Endothelial cell of umbilical vein (primary cell): ENCODE measurements at regions not wholly inside any gene's neighbourhood (a gene's known extent, or its start where the extent isn't known, plus 50 kb on each side); places are given as distances from the start of the nearest gene placed in this dataset.

Experiments
- BruUV-seq: library from RNA; stranded (reverse); fragments of 400-500 nt; replicated peaks from 2 replicates; lab custom pipeline; 2021; lab: Mats Ljungman, UMichigan
- CTCF ChIA-PET: fragments of 300-600, 350-600 bp; sonication (Branson Sonifier 250); formaldehyde crosslinking; loops from one replicate; lab custom pipeline; 2021; ENCODE audit warnings: antibody characterized with exemption, inconsistent platforms; lab: Charles Lee
- POLR2A ChIA-PET: fragments of 300-600, 350-600 bp; sonication (Branson Sonifier 250); formaldehyde crosslinking; loops from one replicate; lab custom pipeline; 2021; ENCODE audit warnings: antibody characterized with exemption, inconsistent platforms; lab: Charles Lee
- DNase-seq: peaks from one replicate; pipeline ENCODE4 v3.0.0-alpha.2; 2011; ENCODE audit warnings: low read depth, low spot score
- FAIRE-seq: peaks from 2 replicates; lab custom pipeline; 2011; peaks lifted over from hg19 to GRCh38; lab: Jason Lieb, UNC
- H2AFZ ChIP-seq: 2 replicates; pipeline ENCODE4 v1.6.0; 2012; ENCODE audit warnings: low read depth, low read length, control low read depth, inconsistent platforms
- H3K27ac ChIP-seq: 2 replicates; pipeline ENCODE4 v1.5.1; 2011; ENCODE audit warnings: low read depth, mild to moderate bottlenecking, control low read depth, low read length, moderate library complexity; ENCODE audit not compliant: insufficient read depth
- H3K27me3 ChIP-seq, 2 experiments: 2 replicates each; pipeline versions ENCODE4 v1.6.0 to v1.6.1; 2011; ENCODE audit warnings: low read length in 2 of 2, mixed read lengths in 1 of 2; ENCODE audit not compliant: control insufficient read depth in 2 of 2, insufficient read depth in 2 of 2
- H3K36me3 ChIP-seq, 2 experiments: 2 replicates in 1 of 2; 3 replicates in 1 of 2; pipeline ENCODE4 v1.5.1; 2011; ENCODE audit warnings: low read length in 2 of 2, mild to moderate bottlenecking in 1 of 2, moderate library complexity in 1 of 2; ENCODE audit not compliant: control insufficient read depth in 2 of 2, insufficient read depth in 2 of 2; ENCODE audit errors: extremely low read depth in 1 of 2
- H3K4me1 ChIP-seq: 3 replicates; pipeline ENCODE4 v1.5.1; 2011; ENCODE audit warnings: mild to moderate bottlenecking, low read length; ENCODE audit not compliant: control insufficient read depth, insufficient read depth; ENCODE audit errors: extremely low read depth
- H3K4me2 ChIP-seq: 2 replicates; pipeline ENCODE4 v1.6.1; 2011; ENCODE audit warnings: low read length, control low read depth, mixed read lengths; ENCODE audit not compliant: insufficient read depth
- H3K4me3 ChIP-seq, 3 experiments: fragments of 200-600 bp in 1 of 3; sonication (generic), shearing (Covaris generic) in 1 of 3; replicated peaks in 1 of 3; 2 replicates each; pipeline ENCODE4 v1.5.1; 2011 to 2016; ENCODE audit warnings: control low read depth in 3 of 3, low read length in 3 of 3, mild to moderate bottlenecking in 2 of 3, inconsistent platforms in 1 of 3, low read depth in 1 of 3, moderate library complexity in 1 of 3; ENCODE audit not compliant: insufficient read depth in 1 of 3
- H3K79me2 ChIP-seq: 2 replicates; pipeline ENCODE4 v1.6.0; 2012; ENCODE audit warnings: low read length, inconsistent platforms; ENCODE audit not compliant: control insufficient read depth, insufficient read depth
- H3K9ac ChIP-seq: replicated peaks from 2 replicates; pipeline ENCODE3; 2011; ENCODE audit warnings: low read length, control low read depth; ENCODE audit not compliant: insufficient read depth; ENCODE audit errors: extremely low read depth
- H3K9me1 ChIP-seq: replicated peaks from 3 replicates; pipeline ENCODE4 v1.6.0; 2011; ENCODE audit warnings: mild to moderate bottlenecking, low read length; ENCODE audit not compliant: control insufficient read depth, insufficient read depth; ENCODE audit errors: extremely low read depth
- H3K9me3 ChIP-seq: replicated peaks from 2 replicates; pipeline ENCODE4 v1.5.1; 2012; ENCODE audit warnings: low read length, inconsistent platforms; ENCODE audit not compliant: control insufficient read depth, insufficient read depth
- H4K20me1 ChIP-seq: replicated peaks from 2 replicates; pipeline ENCODE3; 2011; ENCODE audit warnings: mild to moderate bottlenecking, low read length; ENCODE audit not compliant: control insufficient read depth, insufficient read depth; ENCODE audit errors: extremely low read depth
- CTCF ChIP-seq, 2 donors: IDR thresholded peaks; 1 replicate in 1 of 2; 2 replicates in 1 of 2; pipeline ENCODE4 v1.5.1; 2011; ENCODE audit warnings: low read length in 2 of 2, mild to moderate bottlenecking in 2 of 2, moderate library complexity in 2 of 2, control low read depth in 1 of 2, inconsistent platforms in 1 of 2, low read depth in 1 of 2; ENCODE audit not compliant: insufficient read depth in 1 of 2; ENCODE audit errors: extremely low read depth in 1 of 2
- EZH2 ChIP-seq: IDR thresholded peaks from 2 replicates; pipeline ENCODE4 v1.6.1; 2012; ENCODE audit warnings: borderline replicate concordance, low read depth, mild to moderate bottlenecking, moderate library complexity, low read length, inconsistent platforms; ENCODE audit not compliant: severe bottlenecking
- FOS ChIP-seq: IDR thresholded peaks from 2 replicates; pipeline ENCODE4 v1.6.1; 2011; ENCODE audit warnings: mild to moderate bottlenecking, low read length, moderate library complexity, borderline replicate concordance; ENCODE audit not compliant: insufficient read depth
- GATA2 ChIP-seq: IDR thresholded peaks from 2 replicates; pipeline ENCODE4 v1.7.0; 2011; ENCODE audit warnings: low read depth, mild to moderate bottlenecking, moderate library complexity, mixed read lengths, low read length; ENCODE audit not compliant: insufficient read length, insufficient read depth
- JUN ChIP-seq: IDR thresholded peaks from 2 replicates; pipeline ENCODE4 v1.6.1; 2011; ENCODE audit warnings: borderline replicate concordance, low read depth; ENCODE audit not compliant: insufficient read length, insufficient read depth
- MYC ChIP-seq: IDR thresholded peaks from one replicate; pipeline ENCODE4 v1.6.1; 2011; ENCODE audit warnings: mild to moderate bottlenecking, low read depth, low read length
- POLR2A ChIP-seq: IDR thresholded peaks from 2 replicates; pipeline ENCODE4 v1.6.1; 2012; ENCODE audit warnings: low read depth, mild to moderate bottlenecking, control low read depth, low read length
- POLR2AphosphoS5 ChIP-seq: IDR thresholded peaks from 2 replicates; pipeline ENCODE4 v1.6.1; 2012; ENCODE audit warnings: low read depth, mild to moderate bottlenecking, control low read depth, low read length, moderate library complexity; ENCODE audit not compliant: insufficient read depth
- dilution Hi-C: fragments of 300-500 bp; cut with MboI; formaldehyde crosslinking; loops from one replicate; pipeline ENCODE4 v1.15.0; 2019; ENCODE audit warnings: low sequenced_read_pairs; ENCODE audit not compliant: extremely low pct_ligation_motif_present
- intact Hi-C: fragments of 100-400 bp; cut with micrococcal nuclease; formaldehyde crosslinking; loops from one replicate; pipeline ENCODE4 v1.10.0; 2022
- TF ChIP-seq, protein P1 (sequence below): IDR thresholded peaks from 2 replicates; pipeline ENCODE4 v1.6.1; 2011; ENCODE audit not compliant: insufficient read depth, insufficient read length

DNA sequence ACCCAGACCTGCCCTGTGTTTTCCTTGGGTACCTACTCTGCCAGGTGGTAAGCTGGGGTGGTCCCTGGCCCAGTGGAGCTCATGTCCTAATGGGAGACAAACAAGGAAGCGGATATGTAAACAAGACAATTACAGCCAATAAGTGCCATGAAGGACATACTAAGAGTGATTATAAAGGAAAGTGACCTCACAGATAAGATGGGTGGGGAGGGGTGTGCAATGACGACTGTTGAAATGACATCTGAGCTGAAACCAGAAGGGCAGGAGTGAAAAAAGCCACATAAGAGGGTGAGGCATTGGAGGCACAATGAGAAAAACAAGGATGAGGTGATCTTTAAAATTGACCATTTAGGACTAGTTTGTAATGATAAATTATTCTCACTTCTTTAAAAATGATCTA is 336.2 kb upstream of the IL12A start:
- Histone ChIP-seq H4K20me1 (no peaks in the 10 kb centered on the region), H2AFZ (no peak overlapping the region), H3K4me1 (no peaks in the 10 kb centered on the region), H3K27ac (no peak overlapping the region), H3K9me3 (no peaks in the 10 kb centered on the region), H3K79me2 (no peaks in the 10 kb centered on the region), H3K36me3 (no peaks in the 10 kb centered on the region), H3K27me3 (no peaks in the 10 kb centered on the region), H3K4me2 (no peak overlapping the region), H3K4me3 (no peak overlapping the region), H3K9ac (no peak overlapping the region), H3K9me1 (no peaks in the 10 kb centered on the region)
- ChIA-PET POLR2A (no interaction called here), CTCF (interaction anchor here (0.9 kb wide), 1 partner anchor 152 kb away, joined by 3 read pairs; no protein-coding TSS in a partner anchor)
- FAIRE-seq = no peak
- DNase-seq = no peak
- BruUV-seq = no TSS peak
- intact Hi-C loops = no loop called here
- dilution Hi-C loops = no loop called here
- TF ChIP-seq CTCF (IDR thresholded peaks at IDR 0.05; ENCODE audit: extremely low read depth in 1 of 2, insufficient read depth in 1 of 2, low read depth in 1 of 2, low read length in 2 of 2) = no peak
- TF ChIP-seq FOS = no peak
- TF ChIP-seq POLR2A = no peak
- TF ChIP-seq POLR2AphosphoS5 = no peak
- TF ChIP-seq EZH2 = no peak
- TF ChIP-seq, protein P1, sequence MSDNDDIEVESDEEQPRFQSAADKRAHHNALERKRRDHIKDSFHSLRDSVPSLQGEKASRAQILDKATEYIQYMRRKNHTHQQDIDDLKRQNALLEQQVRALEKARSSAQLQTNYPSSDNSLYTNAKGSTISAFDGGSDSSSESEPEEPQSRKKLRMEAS = no peak
- TF ChIP-seq JUN = no peak
- no peak for TF ChIP-seq GATA2
- no peak for TF ChIP-seq MYC
